GM23338 (cell line): ENCODE measurements at regions not wholly inside any gene's neighbourhood (a gene's known extent, or its start where the extent isn't known, plus 50 kb on each side); places are given as distances from the start of the nearest gene placed in this dataset.

Source experiments
- ATAC-seq: fragments of 200-7000 bp; cut with Tn5 transposase; 3 replicates; pipeline ENCODE4 v1.9.1; 2020
- DNase-seq: peaks from one replicate; pipeline ENCODE4 v3.0.0-alpha.2; 2015; ENCODE audit warnings: low spot score
- H2AFZ ChIP-seq: fragments of 200-600 bp; sonication (generic); 2 replicates; pipeline ENCODE4 v1.8.0; 2016; ENCODE audit warnings: antibody characterized with exemption, mild to moderate bottlenecking, moderate library complexity
- H3F3A ChIP-seq: fragments of 200-600 bp; sonication (generic); replicated peaks from 2 replicates; pipeline ENCODE4 v1.8.0; 2017; ENCODE audit warnings: antibody characterized with exemption, mixed run types, low read depth
- H3K27ac ChIP-seq: fragments of 200-600 bp; sonication (generic); 2 replicates; pipeline ENCODE4 v1.6.1; 2016; ENCODE audit warnings: low read depth
- H3K27me3 ChIP-seq: fragments of 200-600 bp; sonication (generic); 2 replicates; pipeline ENCODE4 v1.8.0; 2016; ENCODE audit warnings: mild to moderate bottlenecking, mixed run types, moderate library complexity; ENCODE audit not compliant: insufficient read depth
- H3K36me3 ChIP-seq: fragments of 200-600 bp; sonication (generic); 2 replicates; pipeline ENCODE4 v1.8.0; 2016; ENCODE audit warnings: mild to moderate bottlenecking; ENCODE audit not compliant: insufficient read depth
- H3K4me1 ChIP-seq: fragments of 200-600 bp; sonication (generic); 2 replicates; pipeline ENCODE4 v1.8.0; 2016; ENCODE audit warnings: mild to moderate bottlenecking, moderate library complexity; ENCODE audit not compliant: insufficient read depth
- H3K4me2 ChIP-seq: fragments of 200-600 bp; sonication (generic); 2 replicates; pipeline ENCODE4 v1.7.1; 2017; ENCODE audit warnings: mixed run types
- H3K4me3 ChIP-seq: fragments of 200-600 bp; sonication (generic); 2 replicates; pipeline ENCODE4 v1.6.1; 2016; ENCODE audit warnings: mixed run types
- H3K79me2 ChIP-seq: fragments of 200-600 bp; sonication (generic); replicated peaks from 2 replicates; pipeline ENCODE4 v1.8.0; 2017; ENCODE audit warnings: mild to moderate bottlenecking; ENCODE audit not compliant: insufficient read depth
- H3K9me2 ChIP-seq: fragments of 200-600 bp; sonication (generic); 2 replicates; pipeline ENCODE4 v1.8.0; 2017; ENCODE audit not compliant: insufficient read depth
- H4K20me1 ChIP-seq: fragments of 200-600 bp; sonication (generic); replicated peaks from 2 replicates; pipeline ENCODE4 v1.8.0; 2017; ENCODE audit warnings: mild to moderate bottlenecking; ENCODE audit not compliant: insufficient read depth
- H3K27ac Mint-ChIP-seq: 2 replicates; pipeline ENCODE4 v1.8.0; 2020; ENCODE audit warnings: inconsistent platforms, mild to moderate bottlenecking, moderate library complexity, mixed read lengths
- H3K27me3 Mint-ChIP-seq: 3 replicates; pipeline ENCODE4 v1.8.0; 2022; ENCODE audit warnings: low read depth, mild to moderate bottlenecking, moderate library complexity, mixed read lengths, inconsistent platforms; ENCODE audit not compliant: insufficient read depth, poor library complexity
- H3K36me3 Mint-ChIP-seq: 3 replicates; pipeline ENCODE4 v1.8.0; 2021; ENCODE audit warnings: low read depth, mild to moderate bottlenecking, inconsistent platforms, moderate library complexity, mixed read lengths
- H3K4me1 Mint-ChIP-seq: 3 replicates; pipeline ENCODE4 v1.8.0; 2020; ENCODE audit warnings: mild to moderate bottlenecking, inconsistent platforms, mixed read lengths
- H3K4me3 Mint-ChIP-seq: 3 replicates; pipeline ENCODE4 v1.8.0; 2021; ENCODE audit warnings: moderate library complexity, mild to moderate bottlenecking, inconsistent platforms, mixed read lengths
- H3K9me3 Mint-ChIP-seq: 3 replicates; pipeline ENCODE4 v1.8.0; 2020; ENCODE audit warnings: moderate library complexity, mild to moderate bottlenecking, inconsistent platforms, mixed read lengths
- CREB1 ChIP-seq: fragments of 250-450 bp; sonication (Bioruptor Pico); IDR thresholded peaks from 2 replicates; pipeline ENCODE4 v1.5.0; 2020; ENCODE audit warnings: low read depth, mild to moderate bottlenecking, moderate library complexity
- CTCF ChIP-seq, 2 experiments: fragments of 200-600 bp in 1 of 2; sonication (generic) in 1 of 2; conservative IDR thresholded peaks; 2 replicates each; pipeline versions ENCODE4 v1.5.1 to v1.6.1; 2016 to 2017; ENCODE audit warnings: antibody characterized with exemption in 2 of 2, low read depth in 2 of 2, mild to moderate bottlenecking in 2 of 2, moderate library complexity in 1 of 2
- EZH2 ChIP-seq: fragments of 200-600 bp; sonication (generic); IDR thresholded peaks from one replicate; pipeline ENCODE4 v1.8.0; 2017; ENCODE audit warnings: antibody characterized with exemption, mild to moderate bottlenecking, low read depth; ENCODE audit not compliant: unreplicated experiment
- EZH2phosphoT487 ChIP-seq: fragments of 200-600 bp; sonication (generic); IDR thresholded peaks from one replicate; pipeline ENCODE4 v1.8.1; 2018; ENCODE audit warnings: antibody characterized with exemption; ENCODE audit not compliant: unreplicated experiment
- JUNB ChIP-seq: IDR thresholded peaks from one replicate; pipeline ENCODE4 v1.6.1; 2016; ENCODE audit warnings: antibody characterized with exemption; ENCODE audit not compliant: unreplicated experiment
- NANOG ChIP-seq: IDR thresholded peaks from 2 replicates; pipeline ENCODE4 v1.6.1; 2016; ENCODE audit warnings: antibody characterized with exemption, borderline replicate concordance
- POLR2AphosphoS5 ChIP-seq: IDR thresholded peaks from 2 replicates; pipeline ENCODE4 v1.6.1; 2016; ENCODE audit warnings: antibody characterized with exemption, low read depth
- REST ChIP-seq: IDR thresholded peaks from one replicate; pipeline ENCODE4 v1.6.1; 2018; ENCODE audit warnings: antibody characterized with exemption; ENCODE audit not compliant: unreplicated experiment
- STAT1 ChIP-seq: IDR thresholded peaks from one replicate; pipeline ENCODE4 v1.6.1; 2016; ENCODE audit warnings: antibody characterized with exemption; ENCODE audit not compliant: unreplicated experiment
- ZNF114 ChIP-seq: fragments of 250-450 bp; sonication (Bioruptor Pico); IDR thresholded peaks from 2 replicates; pipeline ENCODE4 v1.5.0; 2020; ENCODE audit warnings: mild to moderate bottlenecking, moderate library complexity
- ZNF331 ChIP-seq: fragments of 250-450 bp; sonication (Bioruptor Pico); IDR thresholded peaks from 2 replicates; pipeline ENCODE4 v1.5.0; 2020; ENCODE audit warnings: low read depth, mild to moderate bottlenecking, moderate library complexity
- TF ChIP-seq, protein P1 (sequence below): fragments of 250-450 bp; sonication (Bioruptor Pico); IDR thresholded peaks from 2 replicates; pipeline ENCODE4 v1.5.0; 2020; ENCODE audit warnings: mild to moderate bottlenecking, moderate library complexity
- TF ChIP-seq, protein P2 (sequence below): IDR thresholded peaks from 2 replicates; pipeline ENCODE4 v1.6.1; 2016; ENCODE audit warnings: antibody characterized with exemption

DNA sequence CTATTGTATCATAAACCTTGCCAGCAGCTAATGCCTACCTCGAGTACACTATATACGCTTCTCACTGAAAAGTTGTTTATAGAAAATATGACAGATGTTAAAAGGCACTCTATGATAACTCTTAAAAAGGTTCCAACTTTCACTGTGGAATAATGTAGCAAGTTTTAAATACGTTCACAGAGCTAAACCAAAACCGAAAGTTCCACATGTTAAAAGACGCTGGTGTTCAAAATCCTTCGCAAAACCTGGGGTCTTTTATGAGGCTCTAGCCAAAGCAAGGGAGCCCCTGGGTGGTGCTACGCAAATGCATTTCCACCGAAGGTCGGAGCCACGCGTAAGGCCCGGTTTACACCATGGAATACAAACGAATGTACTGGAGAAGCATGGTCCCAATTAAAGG, 103.7 kb upstream of the TENM3 start (continued):
- TF ChIP-seq ZNF114 (no peak), NANOG (no peak), STAT1 (no peak), CREB1 (CRISPR knock-in tag) (no peak)

- DNase-seq (peak; percentile 14), ATAC-seq (no peak)
- Histone ChIP-seq H3K4me3 (peak overlapping the region; percentile 88; the same call in 1 of the 2 replicates), H3F3A (peaks cover 3% of the 10 kb centered on the region; the same call in 1 of the 2 replicates), H3K36me3 (no peaks in the 10 kb centered on the region), H3K79me2 (peaks cover 4% of the 10 kb centered on the region), H3K4me2 (peak overlapping the region; percentile 98), H3K9me2 (no peaks in the 10 kb centered on the region), H3K4me1 (peaks cover 31% of the 10 kb centered on the region), H4K20me1 (no peaks in the 10 kb centered on the region), H3K27ac (no peak overlapping the region), H3K27me3 (peaks cover 40% of the 10 kb centered on the region), H2AFZ (no peak overlapping the region)
- TF ChIP-seq ZNF114: no peak
- TF ChIP-seq EZH2phosphoT487: no peak
- no peak for TF ChIP-seq ZNF331
- TF ChIP-seq, protein P1, sequence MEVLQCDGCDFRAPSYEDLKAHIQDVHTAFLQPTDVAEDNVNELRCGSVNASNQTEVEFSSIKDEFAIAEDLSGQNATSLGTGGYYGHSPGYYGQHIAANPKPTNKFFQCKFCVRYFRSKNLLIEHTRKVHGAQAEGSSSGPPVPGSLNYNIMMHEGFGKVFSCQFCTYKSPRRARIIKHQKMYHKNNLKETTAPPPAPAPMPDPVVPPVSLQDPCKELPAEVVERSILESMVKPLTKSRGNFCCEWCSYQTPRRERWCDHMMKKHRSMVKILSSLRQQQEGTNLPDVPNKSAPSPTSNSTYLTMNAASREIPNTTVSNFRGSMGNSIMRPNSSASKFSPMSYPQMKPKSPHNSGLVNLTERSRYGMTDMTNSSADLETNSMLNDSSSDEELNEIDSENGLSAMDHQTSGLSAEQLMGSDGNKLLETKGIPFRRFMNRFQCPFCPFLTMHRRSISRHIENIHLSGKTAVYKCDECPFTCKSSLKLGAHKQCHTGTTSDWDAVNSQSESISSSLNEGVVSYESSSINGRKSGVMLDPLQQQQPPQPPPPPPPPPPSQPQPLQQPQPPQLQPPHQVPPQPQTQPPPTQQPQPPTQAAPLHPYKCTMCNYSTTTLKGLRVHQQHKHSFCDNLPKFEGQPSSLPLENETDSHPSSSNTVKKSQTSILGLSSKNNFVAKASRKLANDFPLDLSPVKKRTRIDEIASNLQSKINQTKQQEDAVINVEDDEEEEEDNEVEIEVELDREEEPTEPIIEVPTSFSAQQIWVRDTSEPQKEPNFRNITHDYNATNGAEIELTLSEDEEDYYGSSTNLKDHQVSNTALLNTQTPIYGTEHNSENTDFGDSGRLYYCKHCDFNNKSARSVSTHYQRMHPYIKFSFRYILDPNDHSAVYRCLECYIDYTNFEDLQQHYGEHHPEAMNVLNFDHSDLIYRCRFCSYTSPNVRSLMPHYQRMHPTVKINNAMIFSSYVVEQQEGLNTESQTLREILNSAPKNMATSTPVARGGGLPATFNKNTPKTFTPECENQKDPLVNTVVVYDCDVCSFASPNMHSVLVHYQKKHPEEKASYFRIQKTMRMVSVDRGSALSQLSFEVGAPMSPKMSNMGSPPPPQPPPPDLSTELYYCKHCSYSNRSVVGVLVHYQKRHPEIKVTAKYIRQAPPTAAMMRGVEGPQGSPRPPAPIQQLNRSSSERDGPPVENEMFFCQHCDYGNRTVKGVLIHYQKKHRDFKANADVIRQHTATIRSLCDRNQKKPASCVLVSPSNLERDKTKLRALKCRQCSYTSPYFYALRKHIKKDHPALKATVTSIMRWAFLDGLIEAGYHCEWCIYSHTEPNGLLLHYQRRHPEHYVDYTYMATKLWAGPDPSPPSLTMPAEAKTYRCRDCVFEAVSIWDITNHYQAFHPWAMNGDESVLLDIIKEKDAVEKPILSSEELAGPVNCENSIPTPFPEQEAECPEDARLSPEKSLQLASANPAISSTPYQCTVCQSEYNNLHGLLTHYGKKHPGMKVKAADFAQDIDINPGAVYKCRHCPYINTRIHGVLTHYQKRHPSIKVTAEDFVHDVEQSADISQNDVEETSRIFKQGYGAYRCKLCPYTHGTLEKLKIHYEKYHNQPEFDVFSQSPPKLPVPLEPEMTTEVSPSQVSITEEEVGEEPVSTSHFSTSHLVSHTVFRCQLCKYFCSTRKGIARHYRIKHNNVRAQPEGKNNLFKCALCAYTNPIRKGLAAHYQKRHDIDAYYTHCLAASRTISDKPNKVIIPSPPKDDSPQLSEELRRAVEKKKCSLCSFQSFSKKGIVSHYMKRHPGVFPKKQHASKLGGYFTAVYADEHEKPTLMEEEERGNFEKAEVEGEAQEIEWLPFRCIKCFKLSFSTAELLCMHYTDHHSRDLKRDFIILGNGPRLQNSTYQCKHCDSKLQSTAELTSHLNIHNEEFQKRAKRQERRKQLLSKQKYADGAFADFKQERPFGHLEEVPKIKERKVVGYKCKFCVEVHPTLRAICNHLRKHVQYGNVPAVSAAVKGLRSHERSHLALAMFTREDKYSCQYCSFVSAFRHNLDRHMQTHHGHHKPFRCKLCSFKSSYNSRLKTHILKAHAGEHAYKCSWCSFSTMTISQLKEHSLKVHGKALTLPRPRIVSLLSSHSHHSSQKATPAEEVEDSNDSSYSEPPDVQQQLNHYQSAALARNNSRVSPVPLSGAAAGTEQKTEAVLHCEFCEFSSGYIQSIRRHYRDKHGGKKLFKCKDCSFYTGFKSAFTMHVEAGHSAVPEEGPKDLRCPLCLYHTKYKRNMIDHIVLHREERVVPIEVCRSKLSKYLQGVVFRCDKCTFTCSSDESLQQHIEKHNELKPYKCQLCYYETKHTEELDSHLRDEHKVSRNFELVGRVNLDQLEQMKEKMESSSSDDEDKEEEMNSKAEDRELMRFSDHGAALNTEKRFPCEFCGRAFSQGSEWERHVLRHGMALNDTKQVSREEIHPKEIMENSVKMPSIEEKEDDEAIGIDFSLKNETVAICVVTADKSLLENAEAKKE (CRISPR knock-in tag): no peak
- no peak for TF ChIP-seq CTCF (conservative IDR thresholded peaks at IDR 0.05; ENCODE audit: low read depth in 2 of 2)
- TF ChIP-seq EZH2: no peak
- no peak for TF ChIP-seq CREB1 (CRISPR knock-in tag)
- no peak for TF ChIP-seq REST
- no peak for TF ChIP-seq NANOG
- no peak for TF ChIP-seq JUNB
- no peak for TF ChIP-seq POLR2AphosphoS5
- TF ChIP-seq, protein P2, sequence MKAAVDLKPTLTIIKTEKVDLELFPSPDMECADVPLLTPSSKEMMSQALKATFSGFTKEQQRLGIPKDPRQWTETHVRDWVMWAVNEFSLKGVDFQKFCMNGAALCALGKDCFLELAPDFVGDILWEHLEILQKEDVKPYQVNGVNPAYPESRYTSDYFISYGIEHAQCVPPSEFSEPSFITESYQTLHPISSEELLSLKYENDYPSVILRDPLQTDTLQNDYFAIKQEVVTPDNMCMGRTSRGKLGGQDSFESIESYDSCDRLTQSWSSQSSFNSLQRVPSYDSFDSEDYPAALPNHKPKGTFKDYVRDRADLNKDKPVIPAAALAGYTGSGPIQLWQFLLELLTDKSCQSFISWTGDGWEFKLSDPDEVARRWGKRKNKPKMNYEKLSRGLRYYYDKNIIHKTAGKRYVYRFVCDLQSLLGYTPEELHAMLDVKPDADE: no peak
- TF ChIP-seq STAT1: no peak
- no peak overlapping the region for H3K27ac Mint-ChIP-seq
- H3K4me3 Mint-ChIP-seq: peak overlapping the region; percentile 43; the same call in 2 of the 3 replicates
- H3K36me3 Mint-ChIP-seq: peaks cover 9% of the 10 kb centered on the region; the same call in 2 of the 3 replicates
- no peaks in the 10 kb centered on the region; the same call in 2 of the 3 replicates for H3K9me3 Mint-ChIP-seq
- peaks cover 33% of the 10 kb centered on the region for H3K27me3 Mint-ChIP-seq
- peaks cover 39% of the 10 kb centered on the region for H3K4me1 Mint-ChIP-seq
Observed at GRCh38 chr4:182140547-182140946, 102.7 kb upstream of the TENM3 start.
